DMS53 (cell line): ENCODE measurements at regions not wholly inside any gene's neighbourhood (a gene's known extent, or its start where the extent isn't known, plus 50 kb on each side); places are given as distances from the start of the nearest gene placed in this dataset.
A peak's percentile ranks its signal among the peaks of the same experiment; 100 is the strongest.

Experiments
- DNase-seq: peaks from one replicate; lab custom pipeline; 2025; lab: John Stamatoyannopoulos, UW

DNA sequence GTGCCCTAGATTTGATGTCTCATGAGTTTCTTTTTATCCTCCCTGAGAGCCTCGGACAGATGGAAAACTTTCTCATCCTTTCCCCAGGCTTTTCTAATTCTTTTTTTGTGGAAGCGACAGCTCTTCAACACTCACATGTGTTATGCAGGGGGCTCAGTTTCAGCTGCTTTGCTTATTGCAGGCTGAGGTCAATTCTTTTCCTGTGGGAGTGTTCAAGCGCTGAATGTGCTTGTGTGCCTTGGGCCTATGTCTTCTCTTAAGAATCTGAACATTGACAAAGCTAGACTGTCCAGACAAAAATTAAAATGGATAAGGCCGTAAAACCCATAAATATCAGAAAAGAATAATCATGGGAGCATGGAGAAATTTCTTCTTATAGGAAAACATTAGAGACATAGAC is 125.2 kb upstream of the STEAP4 start:
- DNase-seq = no peak

DNA sequence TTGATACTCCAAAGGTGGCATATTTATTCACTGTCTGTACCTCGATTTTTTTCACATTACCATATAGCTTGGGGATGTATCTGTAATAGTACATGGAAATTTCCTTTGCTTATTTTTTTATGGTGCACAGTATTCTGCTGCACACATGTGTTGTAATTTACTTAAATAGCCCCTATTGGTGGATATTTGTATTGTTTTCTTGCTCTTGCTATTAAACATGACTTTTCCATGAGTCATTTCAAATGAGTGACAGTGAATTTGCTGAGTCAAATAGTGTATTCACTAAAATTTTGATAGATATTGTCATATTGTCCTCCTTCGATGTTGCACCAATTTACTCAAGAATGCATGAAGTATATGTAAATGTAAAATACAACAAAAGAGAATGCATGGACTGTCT is 122.7 kb upstream of the STEAP4 start:
- peak; percentile 44 for DNase-seq

DNA sequence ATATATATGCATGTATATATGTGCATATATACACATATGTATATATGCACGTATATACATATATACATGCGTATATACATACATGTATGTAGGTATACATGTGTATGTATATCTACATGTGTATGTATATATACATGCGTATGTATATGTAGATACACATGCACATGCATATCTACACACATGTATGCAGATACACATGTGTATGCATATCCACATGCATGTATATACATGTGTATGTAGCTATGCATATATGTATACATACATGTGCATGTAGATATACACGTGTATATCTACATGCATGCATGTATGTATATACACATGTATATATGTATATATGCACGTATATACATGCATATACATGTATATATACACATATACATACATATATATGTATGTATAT is 95.8 kb upstream of the STEAP4 start:
- DNase-seq = no peak

DNA sequence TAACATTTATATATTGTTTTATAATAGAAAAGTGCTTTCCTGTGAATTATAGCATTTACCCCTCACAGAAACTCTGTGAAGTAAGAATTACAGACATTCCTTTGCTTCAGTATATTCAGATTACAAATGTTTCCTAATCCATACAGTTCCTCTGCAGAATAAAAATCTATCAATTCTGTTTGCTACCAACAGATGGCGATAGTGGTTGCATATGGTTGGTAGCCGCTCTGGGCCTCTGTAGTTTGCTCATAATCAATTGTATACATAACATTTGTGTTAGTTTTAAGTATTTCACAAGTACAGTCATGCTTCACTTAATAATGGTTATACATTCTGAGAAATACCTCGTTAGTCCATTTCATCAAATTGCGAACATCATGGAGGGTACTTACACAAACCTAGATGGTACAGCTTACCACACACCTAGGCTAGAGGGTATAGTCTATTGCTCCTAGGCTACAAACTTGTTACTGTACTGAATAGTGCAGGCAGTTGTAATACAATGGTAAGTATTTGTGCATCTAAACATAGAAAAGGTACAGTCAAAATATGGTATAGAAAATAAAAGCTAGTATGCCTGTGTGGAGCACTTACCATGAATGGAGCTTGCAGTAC is 94.4 kb upstream of the STEAP4 start:
- DNase-seq = peak; percentile 64

DNA sequence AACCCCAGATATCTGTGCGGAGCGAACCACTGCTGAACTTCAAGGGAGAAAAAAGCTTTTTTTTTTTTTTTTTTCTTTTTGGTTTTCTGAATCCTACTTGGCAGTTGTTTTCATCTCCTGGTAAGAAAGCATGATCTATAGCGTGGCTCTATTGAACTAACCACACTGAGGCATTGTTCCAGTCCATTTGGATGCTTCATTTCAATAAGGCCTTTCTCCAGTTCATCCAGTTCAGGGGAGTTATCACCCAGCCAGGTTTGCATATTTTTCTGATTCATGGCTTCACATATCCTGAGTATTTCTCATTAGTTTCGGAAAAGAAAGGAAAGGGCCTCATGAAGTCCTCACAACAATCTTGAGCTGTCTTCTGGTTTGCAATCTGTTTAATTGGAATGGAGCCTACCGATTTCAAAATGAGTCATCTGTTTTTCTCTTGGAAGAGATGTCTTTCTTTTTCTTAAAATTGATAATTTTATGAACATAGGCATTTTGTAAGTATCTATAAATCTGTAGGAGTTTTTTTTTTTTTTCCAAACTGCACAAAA is 93.1 kb upstream of the STEAP4 start:
- no peak for DNase-seq

DNA sequence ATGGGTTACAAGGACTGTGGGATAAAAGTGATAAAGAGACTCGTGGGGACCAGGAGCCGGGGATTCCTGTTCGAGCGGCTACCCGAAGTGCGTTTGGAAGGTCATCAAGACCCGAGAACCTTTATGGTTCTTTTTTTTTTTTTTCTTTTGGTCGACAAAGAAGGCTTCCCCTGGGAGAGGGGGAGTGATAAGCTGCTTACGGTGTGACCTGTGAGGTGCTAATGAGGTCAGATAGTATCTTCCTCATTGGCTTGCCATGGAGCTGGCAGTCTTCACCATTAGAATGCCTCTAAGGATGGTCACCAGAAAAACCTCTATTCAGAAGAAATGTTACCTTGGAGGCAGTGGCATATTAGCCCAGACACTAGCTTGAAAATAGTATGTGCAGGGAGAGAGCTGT is 92.3 kb upstream of the STEAP4 start:
- no peak for DNase-seq

DNA sequence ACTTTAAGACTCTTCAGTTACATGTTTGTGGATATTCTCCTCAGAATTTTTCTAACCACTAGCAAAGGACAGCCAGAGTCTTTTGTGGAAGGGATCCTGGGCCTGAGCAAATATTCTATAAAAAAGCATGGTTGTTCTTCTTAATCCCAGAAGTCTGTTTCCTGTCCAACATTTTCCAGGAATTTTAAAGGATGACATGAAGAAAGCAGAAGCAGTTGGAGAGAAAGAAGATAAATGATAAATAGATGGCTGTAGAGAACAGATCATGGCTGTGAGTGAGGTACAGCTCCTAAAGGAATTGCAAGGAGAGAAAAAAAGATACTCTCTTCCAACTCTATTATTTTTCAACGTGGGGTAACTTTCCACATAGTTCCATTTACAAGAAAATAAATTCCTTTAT is 91.8 kb upstream of the STEAP4 start:
- DNase-seq = no peak

DNA sequence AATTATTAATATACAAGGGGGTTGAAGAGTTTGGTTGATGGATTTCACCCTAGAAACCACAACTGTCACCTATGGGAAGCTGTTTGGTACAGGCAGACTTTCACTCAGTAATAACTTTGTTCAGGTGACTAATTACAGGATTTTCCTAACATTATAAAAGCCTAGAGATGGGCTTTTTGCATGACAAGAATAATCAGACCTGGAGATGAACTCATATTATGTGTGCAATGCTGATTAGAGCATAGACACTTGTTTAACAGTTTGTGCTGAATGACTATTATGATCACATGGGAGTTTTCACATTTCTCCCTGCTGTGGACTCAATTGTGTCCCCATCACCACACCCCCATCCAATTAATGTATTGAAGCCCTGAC is 90.2 kb upstream of the STEAP4 start:
- no peak for DNase-seq

DNA sequence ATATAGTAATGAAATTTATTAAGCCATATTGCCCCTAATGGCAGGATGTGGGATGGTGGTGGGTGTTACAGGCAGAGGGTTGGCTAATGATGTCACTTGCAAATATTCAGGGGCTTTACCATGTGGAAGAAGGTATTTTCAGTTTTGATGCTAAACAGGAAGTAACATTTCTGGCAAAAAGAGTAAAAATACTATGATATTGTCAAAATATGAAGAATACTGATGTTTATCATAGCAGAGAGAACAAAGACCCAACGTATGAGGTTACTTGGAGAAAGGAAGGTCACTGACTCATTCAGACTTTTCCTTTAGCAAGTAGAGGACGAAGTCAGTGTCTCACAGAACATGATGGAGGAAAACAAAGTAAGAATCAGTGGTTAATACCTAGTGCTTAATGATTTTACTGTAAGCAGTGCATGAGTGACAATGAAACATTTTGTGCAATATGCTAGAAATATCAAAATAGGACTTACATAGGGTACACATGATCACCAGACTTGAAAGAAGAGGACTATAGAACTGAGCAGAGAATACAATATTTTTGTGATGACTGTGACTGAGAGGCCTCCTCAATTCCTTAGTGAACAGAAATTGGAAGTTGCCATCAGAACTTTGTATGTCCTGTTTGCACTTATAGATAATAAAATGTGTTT is 89.7 kb upstream of the STEAP4 start:
- no peak for DNase-seq

DNA sequence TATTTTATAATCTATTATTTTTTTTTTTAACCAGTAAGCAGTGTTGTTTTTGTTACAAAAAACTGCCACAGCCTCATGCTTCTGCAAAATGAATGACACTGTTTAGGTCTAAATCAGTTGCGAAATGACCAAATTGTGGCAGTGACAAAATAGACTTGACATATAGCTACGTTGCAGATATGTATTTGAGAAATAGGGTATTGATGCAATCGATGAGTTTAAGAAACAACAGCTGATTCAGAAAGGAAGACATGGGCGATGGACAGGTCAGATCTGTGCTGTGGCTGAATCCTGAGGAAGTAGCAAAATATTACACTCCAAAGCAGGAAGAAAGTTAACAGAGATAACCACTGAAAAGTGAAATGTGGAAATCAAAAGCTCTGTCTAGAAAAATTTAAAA is 89.0 kb upstream of the STEAP4 start:
- no peak for DNase-seq

DNA sequence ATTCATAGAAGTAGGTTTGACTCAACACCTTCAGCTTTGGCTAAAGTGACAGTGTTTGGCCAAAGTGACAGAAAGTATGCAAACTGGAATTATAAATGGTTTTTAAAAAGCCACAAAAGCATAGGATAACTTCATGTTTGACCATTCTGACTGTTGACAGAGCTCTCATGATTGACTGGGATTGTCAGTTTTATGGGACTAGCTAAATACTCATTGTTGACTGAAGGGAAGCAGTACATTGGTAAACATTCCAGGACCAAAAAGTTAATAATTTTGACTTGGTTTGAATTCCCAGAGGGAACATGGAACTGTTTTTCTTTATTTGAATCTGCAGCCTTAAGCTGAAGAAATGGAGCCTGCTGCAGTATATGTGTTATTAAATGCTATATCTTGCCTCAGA is 84.6 kb upstream of the STEAP4 start:
- peak; percentile 57 for DNase-seq

DNA sequence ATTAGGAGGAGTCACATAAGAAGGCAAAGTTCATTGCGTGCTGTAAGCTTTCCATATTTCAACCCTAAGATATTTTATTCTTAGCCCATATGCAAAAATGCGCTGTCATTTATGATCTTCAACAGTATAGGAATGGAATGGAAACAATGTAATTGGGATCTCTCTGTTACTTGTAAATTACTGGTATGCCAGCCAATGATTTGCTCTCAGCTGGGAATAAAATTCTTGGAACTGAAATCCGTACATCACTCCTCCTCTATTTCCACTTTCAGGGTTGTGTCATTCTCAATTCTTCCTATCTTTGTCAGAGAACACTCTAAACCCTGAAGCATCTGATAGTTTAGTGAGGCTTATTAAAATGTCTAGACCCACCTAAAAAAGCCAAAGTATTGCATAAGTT is 80.7 kb upstream of the STEAP4 start:
- DNase-seq = no peak

DNA sequence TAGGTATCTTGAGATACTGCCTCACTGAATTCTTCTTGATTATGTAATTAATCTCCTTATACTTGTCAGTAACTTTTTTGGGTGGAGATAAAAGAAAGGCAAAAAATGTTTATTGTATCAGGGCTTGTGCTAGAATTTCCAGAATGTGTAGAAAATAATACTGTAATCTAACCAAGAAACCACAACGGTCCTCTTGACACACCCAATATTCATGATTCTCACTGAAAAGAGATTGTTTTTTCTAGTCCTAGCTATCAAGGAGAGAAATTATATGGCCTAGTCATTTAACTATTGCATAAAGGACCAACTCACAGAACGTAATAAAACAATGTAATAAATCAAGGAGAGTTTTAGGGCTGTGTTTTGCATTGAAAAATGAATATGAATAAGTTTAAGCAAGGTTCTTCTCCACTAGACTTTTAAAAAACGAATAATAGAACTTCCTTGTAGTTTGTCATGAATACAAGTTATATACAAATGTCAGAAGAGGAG is 80.0 kb upstream of the STEAP4 start:
- DNase-seq = no peak

DNA sequence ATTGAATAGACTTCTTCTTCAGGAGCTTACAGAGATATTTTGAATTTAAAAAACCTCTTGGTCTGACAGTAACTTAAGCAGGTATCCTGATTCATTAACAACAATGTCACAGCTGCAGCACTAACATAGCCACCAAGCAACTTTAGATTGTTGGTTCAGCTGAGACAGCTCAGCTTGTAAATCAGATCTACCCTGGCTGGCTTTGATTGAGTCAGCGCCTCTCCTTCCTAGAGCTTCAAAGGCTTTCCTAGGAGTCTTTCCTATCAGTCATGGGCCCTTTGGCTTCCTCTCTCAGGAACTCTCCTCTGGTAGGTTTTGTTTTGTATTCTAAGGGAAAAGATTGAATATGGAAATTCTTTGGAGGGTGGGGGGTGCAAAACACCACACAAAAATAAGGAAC is 70.7 kb upstream of the STEAP4 start:
- DNase-seq = peak; percentile 78

DNA sequence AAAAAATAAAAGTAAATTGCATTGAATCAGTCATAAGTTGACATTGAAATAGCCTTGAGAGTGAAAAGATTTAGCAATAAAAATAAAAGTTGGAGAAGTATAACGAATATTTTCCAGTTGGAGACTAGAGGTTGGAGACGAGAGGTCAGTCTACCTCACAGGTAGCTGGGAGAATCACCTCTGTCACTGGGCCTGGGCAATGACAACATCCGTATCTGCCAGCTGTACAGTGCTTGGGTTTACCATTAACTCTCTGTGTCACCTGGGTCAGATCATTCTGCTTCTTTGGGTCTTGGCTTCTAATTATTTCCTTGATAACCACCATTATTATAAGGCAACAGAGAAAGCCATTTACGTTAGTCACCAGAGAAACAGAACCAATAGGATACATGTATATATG is 62.0 kb upstream of the STEAP4 start:
- DNase-seq = no peak

DNA sequence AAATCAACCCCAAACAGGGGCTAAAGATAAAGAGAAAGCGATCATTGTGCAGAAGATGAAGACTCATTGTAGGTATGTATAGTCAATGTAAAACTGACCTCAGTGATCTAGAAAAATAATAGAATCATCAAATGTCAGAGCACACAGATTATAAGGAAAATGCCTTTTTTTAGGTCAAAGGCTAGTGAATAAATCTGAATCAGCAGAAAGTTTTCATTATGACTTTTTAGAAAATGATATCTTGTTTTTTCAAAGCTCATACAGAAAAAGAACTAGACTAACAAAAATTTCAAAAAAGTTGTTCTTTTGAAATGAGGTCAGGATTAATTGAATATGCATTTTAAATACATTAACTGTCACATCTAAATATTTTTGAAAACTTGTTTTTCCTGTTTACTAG is 60.2 kb upstream of the STEAP4 start:
- no peak for DNase-seq

DNA sequence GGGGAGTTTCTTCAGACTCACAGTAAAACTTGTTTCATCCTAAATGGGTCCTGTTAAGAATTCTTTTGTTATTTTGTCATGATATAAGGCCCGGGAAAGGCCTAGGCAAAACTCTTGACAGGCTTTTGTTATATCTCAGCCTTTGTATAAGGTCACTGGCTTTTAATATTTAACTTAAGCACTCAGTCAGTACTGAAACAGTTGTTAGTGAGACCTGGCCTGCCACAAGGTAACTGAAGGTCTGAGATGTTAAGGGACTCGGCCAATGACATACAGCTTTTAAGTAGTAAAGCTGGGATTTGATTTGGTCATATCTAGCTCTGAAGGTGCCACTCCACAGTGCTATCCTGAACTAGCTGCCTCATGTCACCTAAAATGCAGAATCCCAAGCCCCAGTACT is 57.2 kb upstream of the STEAP4 start:
- DNase-seq = no peak

DNA sequence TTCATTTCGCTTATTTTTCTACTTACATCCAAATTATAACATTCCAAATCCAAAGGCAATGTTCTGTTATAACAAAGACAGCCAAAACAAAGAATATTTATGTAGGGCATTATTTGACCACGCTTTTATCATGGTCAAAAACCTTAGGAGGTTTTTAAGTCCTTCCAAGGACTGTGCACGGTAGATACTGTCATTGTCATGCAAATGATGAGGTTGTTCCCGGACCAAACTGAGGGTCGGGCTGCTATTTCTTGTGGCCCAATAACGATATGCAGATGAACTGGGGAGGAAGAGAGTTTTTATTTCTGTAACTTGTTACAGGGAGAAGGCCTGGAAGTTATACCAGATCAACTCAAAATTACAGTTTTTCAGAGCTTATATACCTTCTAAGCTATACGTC is 56.6 kb upstream of the STEAP4 start:
- no peak for DNase-seq

DNA sequence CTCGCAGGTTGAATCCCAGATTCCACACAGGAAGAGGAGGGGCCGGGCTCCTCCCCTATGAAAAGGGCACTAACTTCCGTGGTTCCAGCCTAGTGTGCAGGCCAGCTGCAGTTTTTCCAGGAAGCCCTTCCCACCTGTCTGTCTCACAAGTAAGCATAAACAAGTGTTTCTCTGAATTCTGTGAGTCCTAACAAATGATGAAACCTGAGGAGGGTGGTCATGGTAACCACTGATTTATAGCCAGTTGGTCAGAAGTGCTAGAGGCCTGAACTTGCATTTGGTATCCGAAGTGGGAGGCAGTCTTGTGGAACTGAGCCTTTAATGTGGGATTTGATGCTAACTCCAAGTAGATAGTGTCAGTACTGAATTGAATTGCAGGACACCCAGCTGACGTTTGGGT is 54.7 kb upstream of the STEAP4 start:
- peak; percentile 78 for DNase-seq

DNA sequence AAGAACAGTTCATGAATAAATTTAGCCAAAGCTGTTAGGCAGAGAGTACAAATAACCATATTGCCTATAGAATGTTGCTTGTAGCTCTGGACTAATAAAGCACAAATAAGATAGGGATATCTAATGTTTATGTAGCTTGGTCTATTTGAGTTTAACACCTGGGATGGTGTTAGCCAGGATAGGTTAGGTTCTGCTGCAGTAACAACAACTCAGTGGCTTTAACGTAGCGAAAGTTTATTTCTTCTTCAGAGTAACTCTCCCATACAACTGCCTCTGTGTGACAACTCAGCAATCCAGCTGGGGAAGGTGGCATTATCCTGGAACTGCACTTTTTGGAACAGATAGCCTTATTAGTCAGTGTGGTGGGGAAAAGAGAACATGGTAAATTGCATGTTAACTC is 52.2 kb upstream of the STEAP4 start:
- DNase-seq = no peak

DNA sequence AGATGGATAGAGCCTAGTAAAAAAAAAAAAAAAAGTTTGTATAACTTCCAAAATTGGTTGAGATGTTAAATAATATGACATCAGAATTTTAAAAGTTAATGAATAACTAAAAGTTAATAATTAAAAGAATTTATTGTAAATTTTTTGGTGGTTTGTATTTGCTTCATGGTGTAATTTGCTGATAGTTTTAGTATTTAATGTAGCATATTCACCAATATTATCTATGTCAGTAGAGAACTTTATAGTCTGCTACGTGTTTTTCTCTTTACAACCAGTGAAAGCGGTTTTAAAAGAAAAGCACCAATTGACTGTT is 51.8 kb upstream of the STEAP4 start:
- DNase-seq = no peak

DNA sequence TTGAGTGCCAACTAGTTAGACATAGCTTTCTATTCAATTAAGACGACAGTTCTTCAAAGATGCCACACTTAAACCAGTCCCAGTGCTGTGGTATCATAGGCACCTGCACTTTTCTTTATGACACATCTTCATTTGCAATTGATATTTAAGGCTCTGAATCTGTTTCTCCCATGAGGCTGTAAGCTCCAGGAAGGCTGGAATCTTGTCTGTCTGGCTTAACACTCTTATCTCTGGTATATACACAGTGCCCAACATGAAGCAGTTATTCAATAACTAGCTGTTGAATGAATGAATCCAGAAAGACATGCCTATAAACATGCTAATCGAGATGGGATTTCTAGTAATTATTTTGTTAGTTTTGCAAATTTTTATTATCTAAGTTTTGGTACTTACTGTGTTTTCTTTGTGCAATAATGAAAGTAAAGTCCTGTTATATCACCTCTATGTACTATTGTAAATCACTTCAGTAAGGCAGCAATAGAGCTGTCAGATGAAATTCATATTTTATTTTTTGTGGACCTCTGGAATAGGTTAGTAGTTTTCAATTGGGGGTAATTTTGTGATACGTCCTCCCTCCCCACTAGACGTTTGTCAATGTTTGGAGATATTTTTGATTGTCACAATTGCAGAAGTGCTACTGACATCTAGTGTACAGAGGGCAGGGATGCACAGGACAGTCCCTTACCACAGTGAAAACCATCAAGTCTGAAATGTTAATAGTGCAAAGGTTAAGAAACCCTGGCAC is 51.3 kb upstream of the STEAP4 start:
- DNase-seq = peak; percentile 81

DNA sequence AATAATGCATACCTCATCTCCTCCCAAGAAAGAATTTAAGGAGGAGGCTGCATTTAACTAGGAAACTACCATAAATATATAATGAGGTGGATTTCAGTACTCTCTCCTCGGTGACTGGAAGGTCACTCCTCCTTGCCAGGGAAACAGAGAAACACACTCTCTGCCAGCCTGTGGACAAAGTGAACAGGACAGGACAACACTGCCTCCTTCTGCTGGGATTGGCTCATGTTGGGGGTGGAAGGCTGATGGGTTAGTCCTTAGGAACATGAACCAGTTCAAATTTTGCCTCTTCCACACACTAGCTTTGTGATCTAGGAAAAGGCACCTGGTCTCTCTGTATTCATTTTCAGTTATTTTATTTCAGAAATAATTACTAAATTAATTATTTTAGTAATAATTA is 50.6 kb upstream of the STEAP4 start:
- peak; percentile 78 for DNase-seq
